SH-SY5Y (cell line): ENCODE measurements at regions not wholly inside any gene's neighbourhood (a gene's known extent, or its start where the extent isn't known, plus 50 kb on each side); places are given as distances from the start of the nearest gene placed in this dataset.

Experiments
- GATA2 ChIP-seq: IDR thresholded peaks from 2 replicates; pipeline ENCODE4 v1.6.1; 2011; ENCODE audit warnings: mild to moderate bottlenecking, low read depth, low read length
- GATA3 ChIP-seq: IDR thresholded peaks from 2 replicates; pipeline ENCODE4 v1.6.1; 2011; ENCODE audit warnings: low read depth, mild to moderate bottlenecking, low read length, moderate library complexity

DNA sequence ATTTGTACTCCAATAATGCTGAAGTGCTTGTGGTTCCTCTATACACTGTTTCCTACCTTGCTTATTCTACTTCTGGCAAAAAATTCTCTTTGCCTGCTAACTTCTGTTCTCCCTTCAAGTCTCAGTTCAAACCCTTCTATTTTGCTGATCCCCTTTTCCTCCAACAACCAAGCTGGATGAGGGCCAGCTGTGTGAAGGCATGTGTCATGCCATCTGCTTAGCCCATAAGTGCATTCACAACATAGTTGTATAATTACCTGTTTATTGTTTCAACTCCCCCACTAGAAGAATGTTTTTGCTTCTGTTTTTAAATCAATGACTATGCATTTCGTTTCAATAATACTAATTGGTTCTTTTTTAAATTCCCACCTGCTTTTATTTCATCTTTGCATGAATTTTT, 1951.4 kb upstream of the WWC1 start:
- TF ChIP-seq GATA2 = no peak
- no peak for TF ChIP-seq GATA3
